HG02973 (cell line): ENCODE measurements at regions not wholly inside any gene's neighbourhood (a gene's known extent, or its start where the extent isn't known, plus 50 kb on each side); places are given as distances from the start of the nearest gene placed in this dataset.

ENCODE experiments used
- ATAC-seq: cut with Tn5 transposase; IDR thresholded peaks from one replicate; pipeline ENCODE4 v1.9.1; 2021; ENCODE audit warnings: moderate library complexity; ENCODE audit not compliant: unreplicated experiment

DNA sequence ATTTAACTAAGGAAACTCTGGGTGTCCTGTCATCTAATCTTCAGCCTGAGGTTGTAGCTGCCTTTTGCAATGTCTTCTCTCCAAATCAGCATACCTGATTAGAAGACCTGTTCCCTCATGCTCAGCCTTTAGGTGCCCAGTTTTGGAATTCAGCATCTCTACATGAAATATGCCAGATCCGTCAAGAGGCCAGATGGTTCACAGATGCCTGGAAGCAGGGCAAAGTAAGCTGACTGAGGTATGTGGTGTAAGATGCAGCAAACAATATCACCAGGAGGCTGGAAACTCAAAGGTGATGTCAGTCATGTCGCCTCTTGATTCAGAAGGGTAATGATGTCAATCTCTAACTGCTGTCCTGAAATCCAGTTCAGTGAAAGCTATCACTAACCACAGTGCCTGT, 324.4 kb downstream of the PRELID2 start:
- no peak for ATAC-seq

DNA sequence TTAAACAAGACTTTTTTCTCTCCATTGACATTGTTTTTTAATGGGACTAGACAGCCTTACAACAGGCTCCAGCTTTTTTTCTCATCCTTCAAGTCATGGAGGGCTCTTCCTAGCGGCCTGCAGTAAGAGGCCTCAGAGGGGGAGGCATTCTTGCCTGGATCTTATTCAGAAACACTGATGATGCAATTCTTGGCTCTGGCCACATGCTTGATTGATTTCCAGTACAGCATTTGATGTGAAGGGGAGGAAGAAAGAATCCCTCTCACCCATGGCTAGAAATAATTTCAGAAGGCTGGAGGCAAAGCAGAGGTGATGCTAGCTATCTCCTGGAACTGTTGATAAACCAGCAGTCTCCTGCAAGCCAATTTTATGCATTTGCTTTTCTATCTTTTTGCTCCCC, 324.8 kb downstream of the PRELID2 start:
- ATAC-seq = no peak

DNA sequence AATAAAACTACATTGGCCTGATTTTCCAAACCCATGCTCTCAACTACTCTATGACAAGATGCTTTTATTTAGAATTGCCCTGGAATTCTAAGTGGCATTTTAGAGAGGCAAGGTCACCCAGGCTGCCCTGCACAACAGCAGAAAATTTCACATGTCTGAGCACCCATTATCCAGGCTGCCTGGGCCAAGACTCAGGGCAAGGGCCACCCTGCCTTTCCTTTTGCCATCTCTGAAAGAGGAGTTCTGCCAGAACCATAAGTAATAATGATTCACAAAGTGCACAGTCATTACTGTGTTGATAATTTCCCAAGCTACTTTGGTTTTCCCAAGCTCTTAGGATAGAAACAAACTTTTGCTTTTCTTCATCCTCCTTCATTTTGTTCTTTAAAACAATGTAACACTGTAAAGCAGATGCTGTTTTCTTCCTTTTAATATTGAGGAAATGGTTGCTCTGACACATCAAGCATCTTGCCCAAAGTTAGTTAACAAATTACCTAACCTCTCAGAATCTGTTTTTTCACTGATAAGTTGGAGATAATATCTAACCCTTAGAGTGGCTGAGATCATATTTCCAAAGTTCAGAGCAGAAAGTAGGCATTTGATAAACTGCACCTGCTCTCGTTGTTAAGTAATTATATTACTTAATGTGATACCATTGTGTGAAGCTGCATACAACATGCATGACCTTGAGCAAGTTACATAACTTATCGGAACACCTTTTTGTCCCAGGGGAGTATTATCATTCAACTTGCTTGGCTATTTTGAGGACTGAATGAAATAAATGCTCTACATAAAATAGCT, 325.6 kb downstream of the PRELID2 start:
- no peak for ATAC-seq

DNA sequence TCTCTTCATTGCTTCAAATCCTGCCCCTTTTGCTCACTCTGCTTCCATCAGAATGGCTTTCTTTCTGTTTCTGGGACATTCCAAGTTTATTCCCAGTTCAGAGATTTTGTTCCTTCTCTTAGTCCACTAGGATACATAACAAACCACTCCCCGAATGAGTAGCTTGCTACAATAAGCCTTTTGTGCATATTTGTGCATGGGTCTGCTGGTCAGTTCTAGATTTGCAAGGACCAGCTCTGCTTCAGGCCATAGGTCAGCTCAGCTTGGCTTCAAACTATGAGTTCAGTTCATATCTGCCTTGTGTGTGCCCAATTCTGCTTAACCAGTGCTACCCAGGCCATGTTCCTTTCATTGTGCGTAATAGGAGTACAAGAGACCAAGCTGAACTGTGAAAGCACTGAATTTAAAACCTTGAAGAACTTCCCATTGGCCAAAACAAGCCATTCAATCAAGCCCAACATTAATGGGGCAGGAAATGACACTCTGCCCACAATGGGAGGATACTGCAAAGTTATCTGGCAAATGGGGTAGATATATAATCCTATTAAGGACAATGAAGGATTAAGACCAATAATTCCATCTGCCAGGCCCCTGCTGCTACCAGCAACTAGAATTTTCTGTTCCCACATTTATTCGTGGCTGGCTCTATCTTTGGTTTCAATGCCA, 328.8 kb downstream of the PRELID2 start:
- ATAC-seq = no peak

DNA sequence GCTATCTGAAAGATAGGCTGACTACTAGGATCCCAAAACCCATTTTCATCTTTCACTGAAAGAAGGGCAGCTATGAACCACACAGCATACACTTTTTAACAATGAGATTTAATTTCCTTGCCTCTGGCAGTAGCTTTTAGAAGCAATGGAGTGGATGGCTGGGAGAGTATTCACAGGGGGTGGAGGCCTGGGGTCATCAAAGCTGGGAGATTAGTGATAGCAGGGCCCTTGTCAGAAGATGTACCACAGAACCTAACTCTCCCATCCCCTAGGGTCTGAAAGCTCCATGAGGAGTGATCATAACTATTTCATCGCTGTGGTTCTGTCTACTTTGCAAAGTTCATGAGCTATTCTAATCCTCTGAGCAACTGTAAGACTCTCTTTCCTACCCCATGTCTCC, 332.2 kb downstream of the PRELID2 start:
- no peak for ATAC-seq

DNA sequence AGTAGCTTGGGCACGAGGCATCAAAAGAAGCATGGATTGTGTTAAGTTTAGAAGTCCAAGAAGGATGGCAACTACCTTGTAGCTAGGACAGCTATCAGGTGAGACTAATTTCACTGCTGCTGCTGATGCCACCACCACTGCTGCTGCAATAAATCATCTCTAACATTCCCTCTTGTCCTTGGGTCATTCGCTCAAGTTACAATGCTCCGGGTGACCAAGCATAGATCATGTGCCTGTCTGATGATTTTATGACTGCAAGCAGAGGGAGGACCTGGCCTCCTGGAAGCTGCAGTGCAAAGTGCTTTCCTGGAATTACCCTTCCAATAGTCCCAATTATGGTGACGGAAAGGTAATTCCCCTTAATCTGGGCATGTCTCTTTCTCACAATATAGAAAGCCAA, 334.4 kb downstream of the PRELID2 start:
- no peak for ATAC-seq

DNA sequence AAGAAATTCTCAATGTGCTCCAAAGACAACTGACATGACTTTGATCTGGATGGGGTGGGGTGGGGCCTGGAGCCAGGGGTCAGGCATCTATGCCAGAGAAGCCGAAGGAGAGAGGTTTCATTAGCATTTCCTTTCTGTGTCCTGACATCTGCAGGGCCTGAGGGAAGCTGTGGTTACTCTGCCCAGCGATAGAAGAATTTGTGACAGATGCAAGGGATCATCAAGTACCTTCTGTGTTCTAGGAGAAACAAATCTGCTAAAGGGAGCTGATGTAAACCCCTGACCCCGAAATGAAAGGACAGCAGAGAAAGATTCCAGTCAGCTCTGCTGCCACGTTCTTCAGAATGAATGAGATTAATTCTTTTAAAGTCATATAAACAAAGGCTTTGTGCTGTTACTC, 335.7 kb downstream of the PRELID2 start:
- ATAC-seq = no peak

DNA sequence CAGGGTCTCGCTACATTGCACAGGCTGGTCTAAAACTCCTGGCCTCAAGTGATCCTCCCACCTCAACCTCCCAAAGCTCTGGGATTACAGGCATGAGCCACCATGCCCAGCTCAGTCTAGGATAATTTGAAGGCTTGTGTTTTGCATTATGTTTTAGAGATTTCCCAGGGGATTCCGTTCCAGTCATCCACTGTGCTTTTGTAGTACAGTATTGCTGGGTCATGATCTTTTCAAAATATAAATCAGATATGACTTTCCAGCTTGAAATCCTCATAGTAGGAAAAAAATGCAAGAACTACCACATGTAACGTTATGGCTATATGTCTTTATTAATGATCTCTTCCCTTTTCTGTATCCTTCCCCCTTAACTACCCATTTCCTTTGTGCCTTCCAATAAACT, 338.1 kb downstream of the PRELID2 start:
- ATAC-seq = no peak

DNA sequence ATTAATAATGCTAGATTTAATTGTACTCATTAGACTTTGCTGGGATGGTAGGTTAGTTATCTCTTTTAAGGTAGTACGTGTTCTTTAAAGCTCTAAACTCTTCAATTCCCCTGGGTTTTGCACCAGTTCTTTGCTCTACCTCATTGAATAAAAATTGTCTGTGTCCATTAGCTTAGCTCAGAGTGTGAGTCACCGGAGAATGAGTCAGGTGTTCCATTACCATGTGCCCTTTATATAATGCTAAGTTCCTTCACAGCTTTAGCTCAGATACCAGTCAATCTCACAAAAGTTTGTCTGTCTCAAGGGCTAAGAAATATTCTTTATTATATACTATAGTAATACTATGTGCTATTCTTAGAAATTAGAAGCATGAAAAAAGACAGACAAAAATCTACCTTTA, 339.4 kb downstream of the PRELID2 start:
- ATAC-seq = no peak

DNA sequence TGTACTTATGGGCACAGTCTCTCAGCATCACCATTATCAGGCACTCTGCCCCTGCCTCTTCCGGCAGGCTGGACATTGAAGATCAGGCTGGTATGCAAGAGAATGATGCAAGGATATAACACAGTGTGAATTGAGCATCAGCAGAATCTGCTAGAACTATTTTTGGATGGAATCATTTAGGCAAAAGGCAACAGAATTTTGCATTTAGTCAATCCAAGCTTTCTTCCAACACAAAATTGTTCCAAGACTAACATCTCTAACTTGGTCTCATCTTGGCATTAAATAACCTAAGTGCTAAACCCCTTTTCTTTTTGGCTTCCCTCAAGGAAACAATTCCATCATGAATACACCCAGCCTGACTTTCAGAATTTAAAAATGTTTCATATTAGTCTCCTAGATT, 339.9 kb downstream of the PRELID2 start:
- ATAC-seq = no peak

DNA sequence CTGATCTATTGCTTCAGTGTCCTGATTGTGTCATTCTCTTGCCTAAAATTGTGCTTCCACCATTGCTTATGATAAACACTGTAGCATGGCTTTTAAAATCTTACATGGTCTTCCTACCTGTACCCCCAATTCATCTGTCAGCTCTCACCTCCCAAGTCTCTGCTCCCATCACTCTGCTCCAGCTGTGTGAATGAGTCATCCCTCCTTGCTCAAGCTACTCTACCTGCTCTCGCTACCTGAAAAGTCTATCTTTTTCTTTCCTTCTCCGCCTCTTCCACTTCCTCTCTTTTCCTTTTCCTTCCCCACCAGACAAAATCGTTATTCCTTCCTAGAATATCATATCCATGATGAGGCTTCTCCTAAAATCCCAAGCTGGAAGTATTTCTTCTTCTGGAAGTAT, 341.7 kb downstream of the PRELID2 start:
- ATAC-seq = no peak

DNA sequence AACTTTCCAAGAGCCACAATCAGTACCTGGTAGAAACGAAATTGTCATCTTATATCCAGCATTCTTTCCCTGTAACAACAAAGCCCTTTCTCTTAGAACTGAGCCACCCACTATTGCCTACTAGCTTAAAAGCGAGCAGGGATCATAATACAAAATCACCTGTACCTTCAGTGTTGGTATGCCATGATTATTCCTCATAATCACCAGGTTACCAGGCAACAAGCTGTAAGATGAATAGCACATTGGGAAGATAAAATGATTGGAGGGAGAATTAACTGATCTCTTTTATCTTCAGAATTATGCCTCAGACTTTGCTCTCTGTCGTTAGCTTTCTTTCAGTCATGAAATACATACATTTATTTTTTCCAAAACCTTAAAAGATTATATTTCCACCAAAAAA, 345.6 kb downstream of the PRELID2 start:
- ATAC-seq = no peak

DNA sequence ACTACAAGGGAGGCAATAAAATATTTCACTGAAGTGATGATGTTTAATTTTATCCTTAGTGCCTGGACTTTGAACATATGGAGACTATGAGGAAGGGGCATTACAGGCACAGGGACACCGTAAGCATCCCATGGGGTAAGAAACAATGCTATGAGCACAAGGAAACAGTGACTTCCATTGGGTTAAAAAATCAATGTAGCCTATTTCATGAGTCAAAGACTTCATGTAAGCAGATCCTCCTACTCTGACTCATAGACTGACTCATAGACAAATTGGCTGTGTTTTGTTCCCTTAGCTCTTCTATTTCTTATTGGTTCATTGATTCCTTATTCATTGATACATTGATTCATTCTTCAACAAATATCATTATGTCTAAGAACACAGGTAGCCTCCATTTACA, 351.0 kb downstream of the PRELID2 start:
- ATAC-seq = no peak

DNA sequence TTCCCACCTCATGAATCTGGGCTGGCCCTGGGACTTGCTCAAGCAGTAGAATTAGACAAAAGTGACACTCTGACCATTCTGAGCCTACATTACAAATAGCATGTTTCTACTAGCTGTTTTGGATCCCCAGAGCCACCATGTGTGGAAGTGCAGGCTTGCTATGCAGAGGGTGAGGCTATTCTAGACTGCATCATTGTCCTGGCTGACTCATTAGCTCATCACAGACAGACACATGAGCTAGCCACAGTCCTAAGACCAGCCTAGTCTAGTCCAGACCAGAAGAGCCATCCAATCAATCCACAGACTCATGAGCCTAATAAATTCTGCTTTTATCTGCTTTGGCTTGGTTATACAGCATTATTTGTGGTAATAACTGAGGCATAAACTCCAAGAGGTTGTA, 351.9 kb downstream of the PRELID2 start:
- no peak for ATAC-seq

DNA sequence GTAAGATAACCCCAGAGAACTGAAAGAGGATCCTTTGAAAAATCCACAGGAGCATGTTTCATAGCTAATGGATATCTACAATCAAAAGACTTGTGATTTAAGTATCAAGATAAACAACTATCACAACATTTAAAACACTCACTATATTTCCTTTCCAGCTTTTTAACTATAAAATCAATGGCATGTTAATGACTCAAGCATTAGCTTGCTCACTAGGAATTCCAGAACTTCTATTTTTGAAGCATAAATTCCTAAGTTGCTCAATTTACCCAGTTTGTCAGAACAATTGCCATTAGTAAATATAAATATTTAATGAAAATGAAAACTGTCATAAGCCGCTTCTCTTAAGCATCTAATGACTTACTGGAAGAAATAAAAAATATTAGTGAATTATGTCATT, 355.3 kb downstream of the PRELID2 start:
- ATAC-seq = no peak

DNA sequence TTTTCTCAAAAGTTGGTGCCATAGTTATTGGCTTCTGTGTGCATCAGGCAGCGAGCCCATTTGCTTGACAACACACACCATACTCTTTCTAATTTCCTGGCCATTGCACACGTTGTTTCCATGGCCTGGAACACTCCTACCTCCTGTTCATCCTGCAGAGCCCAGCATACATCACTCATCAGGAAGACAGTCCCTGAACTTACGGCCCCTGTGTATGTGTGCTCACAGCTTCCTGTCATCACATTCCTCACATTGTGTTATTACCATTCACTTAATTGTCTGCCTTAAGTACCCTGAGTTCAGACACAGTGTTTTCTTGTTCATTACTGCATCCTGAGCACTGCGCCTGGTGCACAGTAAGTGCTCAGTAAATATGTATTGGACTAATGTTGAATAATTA, 355.9 kb downstream of the PRELID2 start:
- no peak for ATAC-seq

DNA sequence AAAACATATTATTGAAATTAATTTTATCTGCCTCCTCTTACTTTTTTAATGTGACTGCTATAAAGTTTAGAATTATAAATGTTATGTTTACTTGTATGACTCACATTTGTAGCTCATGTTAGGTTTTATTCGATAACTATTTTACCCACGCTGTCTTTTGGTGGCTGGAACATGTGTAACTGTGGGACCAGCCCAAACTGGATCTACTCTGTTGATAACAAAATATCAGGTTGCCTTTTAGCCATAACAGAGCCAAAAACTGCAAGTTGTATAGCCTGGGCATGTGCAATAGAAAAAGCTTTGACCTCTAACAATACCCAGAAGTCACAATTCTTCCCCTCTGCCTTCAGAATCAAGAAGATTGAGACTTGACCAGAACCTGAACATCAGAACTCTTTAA, 356.5 kb downstream of the PRELID2 start:
- ATAC-seq = no peak

DNA sequence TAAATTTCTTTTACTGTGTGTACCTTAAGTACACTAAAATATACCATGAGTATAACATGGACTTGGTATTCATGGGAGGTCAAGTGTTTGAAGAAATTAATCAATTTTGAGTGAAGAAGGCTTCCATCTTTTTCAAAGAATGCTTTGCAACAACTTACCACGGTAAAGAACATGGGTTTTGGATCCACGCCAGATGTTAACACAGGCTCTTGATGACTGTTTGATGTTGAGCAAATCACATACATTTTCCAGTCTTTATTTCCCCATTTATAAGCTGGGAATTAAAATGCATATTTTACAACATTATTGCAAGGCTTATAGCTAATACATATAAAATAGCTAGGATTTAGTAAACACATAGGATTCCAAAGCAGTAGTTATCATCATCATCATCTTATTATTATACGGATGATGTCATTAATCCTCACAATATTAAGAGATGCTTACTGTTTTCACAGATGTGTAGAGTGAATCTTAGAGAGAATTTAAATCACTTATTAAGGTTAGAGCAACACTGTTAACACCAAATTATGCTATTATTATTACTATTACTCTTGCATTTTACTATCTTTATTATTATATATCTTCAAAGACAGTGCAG, 362.0 kb downstream of the PRELID2 start:
- ATAC-seq = no peak

DNA sequence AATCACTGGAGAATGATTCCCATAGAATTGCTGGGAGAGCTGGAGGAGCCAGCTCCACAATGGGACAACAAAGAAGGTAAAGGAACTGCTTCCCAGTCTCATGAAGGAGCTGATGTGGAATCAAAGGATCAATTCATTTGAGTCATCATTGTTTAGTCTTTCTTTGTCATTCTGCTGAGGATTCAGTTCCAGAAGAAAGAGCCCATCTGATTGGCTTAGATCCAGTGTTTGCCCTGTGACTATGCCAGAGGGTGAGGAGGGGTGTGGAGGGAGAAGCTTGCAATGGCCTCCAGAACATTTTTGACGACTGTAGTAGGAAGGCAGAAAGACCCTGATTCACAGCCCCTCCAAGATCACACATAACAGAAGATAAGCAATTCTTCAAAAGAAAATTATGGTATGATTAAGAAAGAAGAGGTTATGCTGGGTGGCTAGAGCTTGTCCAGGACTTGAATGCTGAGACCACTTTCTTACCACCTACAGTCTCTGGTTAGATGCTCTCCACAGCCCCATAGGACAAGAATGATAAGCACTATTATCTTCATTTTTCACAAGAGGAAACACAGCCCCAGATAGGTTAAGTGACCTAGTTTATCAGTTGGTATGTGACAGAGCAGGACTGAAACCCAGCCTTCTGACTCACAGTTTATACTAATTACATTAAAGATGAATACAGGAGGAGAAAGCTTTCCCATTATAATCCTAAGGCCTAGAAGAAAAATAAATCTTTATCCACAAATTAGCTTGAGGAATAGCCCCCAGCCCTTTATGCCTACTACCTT, 363.1 kb downstream of the PRELID2 start:
- no peak for ATAC-seq

DNA sequence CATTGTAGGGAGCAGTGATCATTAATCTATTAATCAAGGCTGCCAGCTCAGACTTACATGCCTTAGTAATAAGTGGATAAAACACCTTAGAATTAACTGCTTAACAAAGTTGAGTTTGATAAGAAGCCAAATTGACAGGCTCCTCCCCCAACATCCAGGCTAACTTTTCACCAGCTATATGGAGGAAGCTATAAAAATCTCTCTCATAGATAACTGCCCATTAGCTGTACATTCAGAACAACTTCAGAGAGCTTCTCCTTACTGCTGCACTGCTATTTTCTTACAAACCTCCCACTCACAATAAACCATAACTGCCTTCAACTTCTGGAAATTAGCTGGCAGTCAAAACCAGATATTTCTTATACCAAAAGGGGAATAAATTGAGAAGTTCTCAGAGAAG, 364.1 kb downstream of the PRELID2 start:
- ATAC-seq = no peak

DNA sequence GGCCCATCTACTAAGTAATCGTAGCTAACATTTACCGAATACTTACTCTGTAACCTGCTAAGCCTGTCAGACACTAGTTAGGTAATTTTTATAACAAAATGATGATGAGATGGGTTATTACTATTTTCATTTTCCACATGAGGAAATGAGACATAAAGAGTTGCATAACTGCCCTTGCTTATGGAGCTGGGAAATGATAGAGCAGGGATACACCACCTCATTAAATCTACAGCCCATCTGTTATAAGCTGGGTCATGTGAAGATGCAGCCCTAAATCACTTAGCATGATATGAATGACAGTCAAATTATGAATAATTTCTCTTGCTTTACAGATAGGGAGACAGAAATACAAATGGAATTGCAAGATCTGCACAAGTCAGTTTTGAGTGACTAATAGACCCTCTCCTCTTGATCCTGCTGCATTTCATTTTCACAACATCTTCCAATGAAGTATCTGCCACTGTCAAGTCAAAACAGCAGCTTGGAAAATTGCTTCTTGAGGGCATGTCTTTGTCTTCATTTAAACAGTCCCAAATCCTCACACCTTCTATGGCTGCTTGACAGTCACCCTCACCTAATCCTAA, 364.7 kb downstream of the PRELID2 start:
- no peak for ATAC-seq
